Fibroblast of skin of abdomen (primary cell): ENCODE measurements at regions not wholly inside any gene's neighbourhood (a gene's known extent, or its start where the extent isn't known, plus 50 kb on each side); places are given as distances from the start of the nearest gene placed in this dataset.

Experiments used
- DNase-seq: peaks from one replicate; pipeline ENCODE4 v3.0.0-alpha.2; 2013

DNA sequence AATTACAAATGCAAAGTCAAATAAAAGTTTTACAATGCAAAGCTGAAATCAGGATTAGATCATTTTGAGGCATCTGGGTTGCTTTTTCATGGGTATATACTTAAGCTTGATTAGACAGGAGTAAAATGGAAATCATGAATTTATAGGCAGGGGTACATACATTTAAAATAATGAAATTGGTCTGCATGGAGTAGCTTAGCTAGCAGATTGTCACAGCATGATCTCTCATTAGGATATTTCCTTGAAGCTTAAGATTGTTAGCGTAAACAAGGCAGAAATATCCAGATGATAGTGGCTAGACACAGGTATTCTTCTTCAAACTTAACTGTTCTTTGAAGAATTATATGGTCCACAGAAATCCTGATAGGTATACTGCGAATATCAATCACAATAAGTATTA, 1627.0 kb upstream of the PCDH20 start:
- no peak for DNase-seq

- peak; percentile 16 for DNase-seq
These were observed 1626.2 kb upstream of the PCDH20 start for GRCh38 chr13:63041640-63042414.

DNA sequence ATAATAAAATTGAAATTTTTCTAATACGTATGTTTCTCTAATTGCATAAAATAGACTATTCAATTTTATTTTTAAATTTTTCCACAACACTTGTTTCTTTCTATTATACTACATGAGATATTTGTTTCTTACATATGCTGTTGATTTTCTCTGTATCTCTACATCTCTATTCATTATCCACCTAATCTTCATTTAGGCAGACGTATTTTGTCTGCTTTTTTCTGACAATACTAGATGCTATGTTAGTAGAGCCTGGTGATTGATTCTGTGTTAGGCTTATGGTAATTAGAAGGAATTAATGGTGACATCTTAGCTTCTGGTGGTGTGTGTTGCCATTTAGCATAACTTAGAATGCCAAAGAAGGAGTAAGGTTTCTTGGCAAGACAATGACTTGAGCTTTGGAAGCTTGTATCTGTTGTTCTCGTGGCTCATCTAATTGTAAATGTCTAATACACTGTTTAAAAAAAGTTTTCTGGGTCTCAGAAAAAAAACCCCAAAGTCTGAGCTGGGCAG, 1610.7 kb upstream of the PCDH20 start:
- no peak for DNase-seq

DNA sequence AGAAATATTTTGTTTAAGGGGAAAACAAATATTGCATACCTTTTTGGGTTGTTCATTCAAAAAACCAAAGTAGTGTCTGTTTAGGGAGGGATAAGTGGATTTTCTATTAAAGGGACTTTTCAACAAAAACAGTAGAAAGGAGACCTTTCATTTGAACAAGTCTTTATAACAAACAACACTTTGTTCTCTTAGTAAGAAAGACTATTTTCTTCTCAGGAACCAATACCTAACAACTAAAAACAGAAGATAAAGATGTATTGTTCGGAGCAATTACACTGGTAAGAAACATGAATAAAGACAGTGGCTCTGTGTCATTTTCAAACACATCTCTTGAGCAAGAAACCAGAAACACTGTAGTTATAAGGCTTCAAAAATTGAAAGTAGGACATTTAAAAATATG, 1610.1 kb upstream of the PCDH20 start:
- DNase-seq = no peak

- DNase-seq = peak; percentile 30
These were observed 1608.8 kb upstream of the PCDH20 start for GRCh38 chr13:63024458-63024857.

DNA sequence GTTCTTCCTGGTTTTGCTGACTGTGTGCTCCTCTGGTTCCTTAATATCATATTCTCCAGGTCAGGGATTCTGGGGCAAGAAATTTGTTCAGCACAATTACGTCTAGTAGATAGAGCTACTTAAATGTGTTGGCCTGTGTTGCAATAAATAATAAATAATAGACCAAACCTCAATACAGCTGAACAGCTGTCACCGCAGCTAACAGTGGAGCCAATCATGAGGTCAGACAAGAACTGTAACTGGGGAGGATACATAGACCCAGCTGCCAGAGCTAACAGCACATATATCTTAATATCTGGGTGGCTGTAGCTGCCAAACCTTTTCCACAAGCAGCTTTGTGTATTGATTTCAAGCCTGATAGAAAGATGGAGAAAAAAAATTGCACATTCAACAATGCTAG, 1596.3 kb upstream of the PCDH20 start:
- no peak for DNase-seq

DNA sequence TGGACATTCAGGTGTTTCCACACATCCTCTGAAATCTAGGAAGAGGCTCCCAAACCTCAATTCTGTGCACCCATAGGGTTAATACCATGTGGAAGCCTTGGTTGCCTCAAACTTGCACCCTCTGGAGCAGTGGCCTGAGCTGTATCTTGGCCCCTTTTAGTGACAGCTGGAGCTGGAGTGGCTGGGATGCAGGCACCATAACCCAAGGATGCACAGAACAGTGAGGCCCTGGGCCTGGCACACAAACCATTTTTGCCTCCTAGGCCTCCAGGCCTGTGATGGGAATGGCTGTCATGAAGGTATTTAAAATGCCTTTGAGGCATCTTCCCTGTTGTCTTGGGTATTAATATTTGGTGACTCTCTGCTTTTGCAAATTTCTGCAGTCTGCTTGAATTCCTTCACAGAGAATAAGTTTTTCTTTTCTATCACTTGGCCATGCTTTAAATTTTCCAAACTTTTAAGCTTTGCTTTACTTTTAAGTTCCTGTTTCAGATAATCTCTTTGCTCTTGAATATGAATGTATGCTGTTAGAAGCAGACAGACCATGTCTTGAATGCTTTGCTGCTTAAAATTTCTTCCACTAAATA, 1594.5 kb upstream of the PCDH20 start:
- DNase-seq = no peak

DNA sequence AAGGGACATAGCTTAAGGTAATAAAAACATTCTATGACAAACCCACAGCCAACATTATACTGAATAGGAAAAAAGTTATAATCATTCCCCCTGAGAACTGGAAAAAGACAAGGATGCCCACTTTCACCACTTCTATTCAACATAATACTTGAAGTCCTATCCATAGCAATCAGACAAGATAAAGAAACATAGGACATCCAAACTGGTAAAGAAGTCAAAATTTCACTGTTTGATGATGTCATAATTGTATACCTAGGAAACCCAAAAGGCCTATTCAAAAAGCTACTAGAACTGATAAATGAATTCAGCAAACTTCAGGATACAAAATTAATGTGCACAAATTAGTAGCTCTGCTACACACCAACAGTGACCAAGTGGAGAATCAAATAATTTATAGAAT, 1590.0 kb upstream of the PCDH20 start:
- DNase-seq = no peak

DNA sequence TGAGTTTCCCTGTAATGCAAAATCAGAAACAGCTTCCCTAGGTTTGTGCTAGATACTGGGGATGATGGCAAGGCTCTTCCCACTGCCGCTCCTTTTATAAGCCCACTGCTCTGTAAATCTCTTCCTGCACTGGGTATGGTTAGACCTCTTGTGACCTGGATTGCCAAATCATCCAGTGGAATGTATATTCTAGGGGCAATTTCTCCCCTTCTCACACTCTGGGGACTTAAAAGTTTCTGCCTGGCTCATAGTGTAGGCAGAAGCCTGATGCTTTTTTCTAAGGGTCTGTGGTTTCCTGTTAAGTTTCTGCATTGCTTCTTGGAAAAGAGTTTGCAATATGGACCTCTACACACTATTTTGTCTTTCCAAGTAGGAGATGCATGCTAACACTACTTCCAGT, 1582.0 kb upstream of the PCDH20 start:
- no peak for DNase-seq

DNA sequence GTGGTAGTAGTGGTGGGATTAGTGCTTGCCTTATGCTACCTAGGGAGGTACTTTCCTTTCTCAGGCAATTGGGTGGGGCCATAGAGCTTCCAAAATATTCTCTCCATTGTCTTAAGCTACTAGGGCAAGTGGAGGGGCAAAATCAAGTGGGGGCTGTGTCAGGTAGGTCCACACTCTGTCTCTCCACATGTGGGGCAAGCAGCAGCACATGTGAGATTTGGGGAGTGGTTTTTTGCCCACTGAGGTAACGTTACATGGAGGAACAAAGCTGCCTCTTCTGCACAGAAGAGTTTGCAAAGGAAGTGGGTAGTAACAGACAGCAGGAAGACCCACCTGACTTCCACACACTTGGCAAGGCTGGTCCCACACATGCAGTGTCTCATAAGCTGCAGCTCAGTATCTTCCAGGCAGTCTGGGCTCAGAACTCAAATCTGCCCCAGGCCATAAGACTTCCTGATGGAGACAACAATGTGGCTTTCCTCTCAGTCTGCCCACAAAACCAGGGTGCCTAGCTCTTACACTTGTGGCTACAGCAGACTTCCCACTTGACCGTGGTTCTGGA, 1581.5 kb upstream of the PCDH20 start:
- no peak for DNase-seq

DNA sequence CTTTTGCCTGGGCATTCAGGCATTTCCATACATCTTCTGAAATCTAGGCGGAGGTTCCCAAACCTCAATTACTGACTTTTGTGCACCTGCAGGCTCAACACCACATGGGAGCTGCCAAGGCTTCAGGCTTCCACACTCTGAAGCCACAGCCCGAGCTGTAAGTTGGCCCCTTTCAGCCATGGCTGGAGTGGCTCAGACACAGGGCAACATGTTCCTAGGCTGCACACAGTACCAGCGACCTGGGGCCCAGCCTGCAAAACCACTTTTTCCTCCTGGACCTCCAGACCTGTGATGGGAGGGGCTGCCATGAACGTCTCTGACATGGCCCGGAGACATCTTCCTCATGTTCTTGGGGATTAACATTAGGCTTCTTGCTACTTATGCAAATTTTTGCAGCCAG, 1558.2 kb upstream of the PCDH20 start:
- no peak for DNase-seq

DNA sequence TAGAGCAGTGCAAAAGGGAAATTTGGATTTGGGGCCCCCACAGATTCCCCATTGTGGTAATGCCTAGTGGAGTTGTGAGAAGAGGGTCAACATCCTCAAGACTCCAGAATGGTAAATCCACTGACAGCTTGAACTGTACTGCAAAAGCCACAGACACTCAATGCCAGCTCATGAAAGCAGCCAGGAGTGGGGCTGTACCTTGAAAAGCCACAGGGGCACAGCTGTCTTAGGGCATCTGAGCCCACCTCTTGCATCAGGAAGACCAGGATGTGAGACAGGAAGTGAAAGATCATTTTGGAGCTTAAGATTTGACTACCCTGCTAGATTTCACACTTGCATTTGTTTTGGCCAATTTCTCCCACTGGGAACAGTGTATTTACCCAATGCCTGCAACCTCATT, 1548.9 kb upstream of the PCDH20 start:
- DNase-seq = no peak

- DNase-seq = no peak
These were observed 1545.1 kb upstream of the PCDH20 start for GRCh38 chr13:62960723-62961122.

DNA sequence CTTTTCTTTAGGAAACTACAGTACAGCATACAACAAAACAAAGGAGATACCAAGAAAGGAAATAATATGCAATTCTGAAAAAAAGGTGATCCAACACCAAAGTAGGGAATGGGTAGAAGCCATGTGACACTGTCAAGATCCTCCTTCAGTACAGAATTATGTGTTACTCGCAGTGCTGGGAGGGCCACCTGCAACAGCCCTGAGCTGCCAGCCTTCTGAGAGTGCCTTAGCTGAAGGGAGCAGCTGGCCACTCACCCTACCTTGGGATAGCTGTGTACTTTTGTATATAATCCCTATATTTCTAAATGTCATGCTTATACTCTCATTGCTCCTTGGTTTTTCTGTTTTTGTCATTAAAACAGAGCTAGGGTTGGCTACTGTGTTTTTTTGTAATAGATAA, 1518.2 kb upstream of the PCDH20 start:
- no peak for DNase-seq

GRCh38 chr13:62932256-62932883, 1516.7 kb upstream of the PCDH20 start:
- DNase-seq = peak; percentile 51

- DNase-seq = peak; percentile 87
These were observed 1516.2 kb upstream of the PCDH20 start for GRCh38 chr13:62931853-62932252.

GRCh38 chr13:62924395-62924794, 1508.7 kb upstream of the PCDH20 start:
- DNase-seq = no peak

GRCh38 chr13:62920159-62920558, 1504.5 kb upstream of the PCDH20 start:
- peak; percentile 35 for DNase-seq

GRCh38 chr13:62919491-62919890, 1503.8 kb upstream of the PCDH20 start:
- no peak for DNase-seq

GRCh38 chr13:62910541-62911060, 1495.0 kb upstream of the PCDH20 start:
- no peak for DNase-seq

DNA sequence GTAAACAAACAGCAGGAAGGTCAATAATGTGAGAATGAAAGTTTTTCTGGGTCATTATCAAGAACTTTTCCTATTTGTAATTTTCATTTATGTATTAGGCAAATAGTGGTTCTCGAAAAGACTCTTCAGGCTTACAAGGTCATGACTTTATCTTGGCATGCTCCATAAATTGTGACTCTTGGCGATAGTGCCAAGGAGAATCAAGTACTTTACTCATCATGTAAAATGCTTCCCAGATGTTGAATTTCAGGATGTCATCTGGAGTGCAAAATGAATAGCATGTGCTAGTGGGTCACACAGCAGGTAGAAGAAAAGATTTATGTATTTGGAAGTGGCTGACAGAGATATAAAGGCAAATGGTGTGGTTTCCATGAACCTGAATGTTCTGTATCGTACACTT, 1492.7 kb upstream of the PCDH20 start:
- no peak for DNase-seq

DNA sequence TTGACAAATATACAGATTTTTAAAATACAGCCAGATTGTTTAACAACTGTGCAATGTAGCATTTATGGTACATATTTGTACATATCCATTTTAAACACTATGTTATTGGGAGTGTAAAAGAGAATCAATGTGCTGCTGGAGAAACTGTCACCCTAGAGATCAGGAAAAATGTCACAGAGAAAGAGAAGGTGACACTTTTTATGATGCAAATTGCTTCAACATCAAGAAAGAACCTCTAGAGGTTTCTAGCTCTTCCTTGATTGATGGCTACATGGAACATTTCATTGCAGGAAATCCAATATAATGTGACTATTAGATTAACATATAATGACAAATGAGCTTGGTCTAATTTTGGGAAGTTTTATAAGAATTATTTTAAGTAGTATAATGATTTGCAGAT, 1491.2 kb upstream of the PCDH20 start:
- DNase-seq = no peak

DNA sequence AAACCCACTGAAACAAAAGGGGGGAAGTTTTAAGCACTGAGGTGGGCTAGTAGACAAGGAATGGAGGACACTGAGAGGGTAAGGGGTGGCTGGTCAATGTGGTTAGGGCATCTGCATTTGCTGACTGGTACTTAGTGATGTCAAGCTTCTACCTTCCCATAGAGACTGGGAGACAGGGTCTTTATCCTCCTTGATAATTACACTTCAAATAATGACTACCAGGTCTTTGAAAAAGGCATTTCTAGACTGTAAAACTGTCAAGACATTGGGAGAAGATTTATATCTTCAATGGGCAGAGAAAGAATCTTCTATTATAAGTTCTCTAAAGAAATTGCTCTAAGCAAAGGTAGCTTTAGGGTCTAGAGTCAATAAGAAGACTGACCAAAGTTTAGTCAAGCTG, 1490.8 kb upstream of the PCDH20 start:
- DNase-seq = no peak
